Tibial nerve (tissue), 4 donors: ENCODE measurements at regions not wholly inside any gene's neighbourhood (a gene's known extent, or its start where the extent isn't known, plus 50 kb on each side); places are given as distances from the start of the nearest gene placed in this dataset.

ENCODE experiments used
- DNase-seq, 2 donors: peaks; one replicate each; pipeline ENCODE4 v3.0.0-alpha.2; 2019; ENCODE audit warnings: low spot score in 2 of 2
- H3K27ac ChIP-seq, 4 donors: fragments of 200-600 bp; sonication (generic) in 3 of 4; one replicate each; pipeline ENCODE4 v1.5.1; 2017 to 2019; ENCODE audit warnings: mild to moderate bottlenecking in 1 of 4
- H3K27me3 ChIP-seq, 2 donors: fragments of 200-600 bp; sonication (generic) in 1 of 2; one replicate each; pipeline versions ENCODE4 v1.5.1 to v1.6.0; 2017 to 2019
- H3K36me3 ChIP-seq, 3 donors: fragments of 200-600 bp; sonication (generic); one replicate each; pipeline ENCODE4 v1.5.1; 2018 to 2019
- H3K4me1 ChIP-seq, 4 donors: fragments of 200-600 bp; sonication (generic) in 3 of 4; one replicate each; pipeline ENCODE4 v1.5.1; 2017 to 2019
- H3K4me3 ChIP-seq, 4 donors: fragments of 200-600 bp; sonication (generic) in 3 of 4; one replicate each; pipeline ENCODE4 v1.5.1; 2017 to 2019; ENCODE audit warnings: mild to moderate bottlenecking in 1 of 4, moderate library complexity in 1 of 4
- H3K9me3 ChIP-seq, 4 donors: fragments of 200-600 bp; sonication (generic) in 3 of 4; one replicate each; pipeline ENCODE4 v1.5.1; 2017 to 2019
- EP300 ChIP-seq, 2 donors: sonication (generic); formaldehyde crosslinking; IDR thresholded peaks; one replicate each; pipeline ENCODE4 v1.6.1; 2017; ENCODE audit warnings: antibody characterized with exemption in 2 of 2, mild to moderate bottlenecking in 1 of 2
- POLR2A ChIP-seq, 2 donors: fragments of 450-650 bp; IDR thresholded peaks; one replicate each; pipeline ENCODE4 v1.6.1; 2017; ENCODE audit warnings: antibody characterized with exemption in 2 of 2, mild to moderate bottlenecking in 2 of 2, moderate library complexity in 2 of 2
- WGBS, 2 donors: methylation state at CpG; one replicate each; pipeline ENCODE4 v1.1.5; 2018; 5-methylcytosine and 5-hydroxymethylcytosine counted together
- TF ChIP-seq, protein P1 (sequence below), 5 experiments: fragments of 200-600 bp in 3 of 5; fragments of 450-650 bp in 2 of 5; sonication (generic) in 3 of 5; IDR thresholded peaks; one replicate each; pipeline ENCODE4 v1.5.1; 2016 to 2019; ENCODE audit warnings: antibody characterized with exemption in 5 of 5, mild to moderate bottlenecking in 3 of 5, moderate library complexity in 2 of 5

DNA sequence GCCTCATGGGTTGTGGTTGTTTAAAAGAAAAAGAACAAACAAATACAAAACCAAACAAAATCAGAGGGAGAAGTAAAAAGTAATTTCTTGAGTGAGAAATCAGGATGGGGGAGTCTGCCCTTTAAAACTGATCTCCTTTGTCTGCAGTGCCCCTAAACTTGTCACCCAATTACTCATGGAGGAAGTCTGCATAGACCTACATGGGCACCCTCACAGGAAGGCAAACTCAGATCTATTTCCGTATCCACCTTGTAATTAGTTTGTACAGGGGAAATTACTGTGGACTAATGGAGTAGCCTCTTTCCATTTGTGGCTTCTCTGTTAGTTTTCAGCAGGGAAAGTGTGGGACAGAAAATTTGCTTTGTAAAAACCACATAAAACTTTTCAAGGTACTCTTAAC, 600.4 kb downstream of the ADGRL2 start:
- WGBS, 2 donors, result 44 to 63% methylated on average over 1 of the region's 1 CpG
- Histone ChIP-seq H3K27me3 (no peaks in the 10 kb centered on the region), H3K4me3 (no peak overlapping the region), H3K27ac (no peak overlapping the region), H3K4me1 (no peaks in the 10 kb centered on the region), H3K9me3 (no peaks in the 10 kb centered on the region), H3K36me3 (no peaks in the 10 kb centered on the region)
- no peak for DNase-seq
- no peak for TF ChIP-seq POLR2A (IDR thresholded peaks at IDR 0.05)
- TF ChIP-seq, protein P1, sequence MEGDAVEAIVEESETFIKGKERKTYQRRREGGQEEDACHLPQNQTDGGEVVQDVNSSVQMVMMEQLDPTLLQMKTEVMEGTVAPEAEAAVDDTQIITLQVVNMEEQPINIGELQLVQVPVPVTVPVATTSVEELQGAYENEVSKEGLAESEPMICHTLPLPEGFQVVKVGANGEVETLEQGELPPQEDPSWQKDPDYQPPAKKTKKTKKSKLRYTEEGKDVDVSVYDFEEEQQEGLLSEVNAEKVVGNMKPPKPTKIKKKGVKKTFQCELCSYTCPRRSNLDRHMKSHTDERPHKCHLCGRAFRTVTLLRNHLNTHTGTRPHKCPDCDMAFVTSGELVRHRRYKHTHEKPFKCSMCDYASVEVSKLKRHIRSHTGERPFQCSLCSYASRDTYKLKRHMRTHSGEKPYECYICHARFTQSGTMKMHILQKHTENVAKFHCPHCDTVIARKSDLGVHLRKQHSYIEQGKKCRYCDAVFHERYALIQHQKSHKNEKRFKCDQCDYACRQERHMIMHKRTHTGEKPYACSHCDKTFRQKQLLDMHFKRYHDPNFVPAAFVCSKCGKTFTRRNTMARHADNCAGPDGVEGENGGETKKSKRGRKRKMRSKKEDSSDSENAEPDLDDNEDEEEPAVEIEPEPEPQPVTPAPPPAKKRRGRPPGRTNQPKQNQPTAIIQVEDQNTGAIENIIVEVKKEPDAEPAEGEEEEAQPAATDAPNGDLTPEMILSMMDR (IDR thresholded peaks at IDR 0.05), result no peak
- TF ChIP-seq EP300 (IDR thresholded peaks at IDR 0.05), result no peak

DNA sequence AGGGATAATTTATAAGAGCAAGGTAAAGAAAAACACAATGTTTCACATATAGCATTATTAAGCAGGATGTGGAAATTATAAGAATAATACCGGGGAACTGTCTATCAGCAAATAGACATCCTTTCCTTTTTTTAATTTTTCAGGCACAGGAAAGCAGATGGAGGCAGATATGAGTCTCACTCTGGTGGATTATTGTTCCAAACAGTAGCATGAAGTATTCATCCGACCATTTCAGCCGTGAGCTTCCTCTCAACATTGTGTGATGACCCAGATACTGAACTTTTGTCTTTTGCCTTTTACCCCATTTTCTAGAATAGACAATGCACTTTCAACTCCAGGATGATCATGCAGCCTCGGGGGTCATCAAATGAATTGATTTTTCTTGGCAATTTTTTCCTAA, 599.8 kb downstream of the ADGRL2 start:
- Histone ChIP-seq H3K27ac (no peak overlapping the region), H3K4me1 (no peaks in the 10 kb centered on the region), H3K36me3 (no peaks in the 10 kb centered on the region), H3K4me3 (no peak overlapping the region), H3K9me3 (no peaks in the 10 kb centered on the region), H3K27me3 (no peaks in the 10 kb centered on the region)
- TF ChIP-seq POLR2A (IDR thresholded peaks at IDR 0.05) (no peak), EP300 (IDR thresholded peaks at IDR 0.05) (no peak)
- TF ChIP-seq, protein P1 (IDR thresholded peaks at IDR 0.05), result no peak
- 44 to 46% methylated on average over 4 of the region's 4 CpGs for WGBS, 2 donors
- no peak for DNase-seq

DNA sequence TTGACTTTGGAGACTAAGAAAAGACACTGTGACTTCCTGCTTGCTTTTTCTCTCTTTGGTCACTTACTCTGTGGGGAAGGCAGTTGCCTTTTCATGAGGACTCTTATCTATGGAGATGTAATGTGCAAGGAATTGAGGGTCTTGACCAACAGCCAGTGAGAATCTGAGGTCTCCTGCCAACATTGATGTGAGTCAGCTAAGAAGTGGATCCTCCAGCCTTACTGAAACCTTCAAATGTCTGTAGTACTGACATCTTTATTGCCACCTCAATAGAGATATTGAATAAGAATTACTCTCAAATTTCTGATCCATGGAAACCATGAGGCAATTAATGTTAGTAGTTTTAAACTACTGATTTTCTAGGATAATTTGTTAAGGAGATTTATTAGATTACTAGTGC, 598.4 kb downstream of the ADGRL2 start:
- no peak overlapping the region for H3K4me3 ChIP-seq
- TF ChIP-seq POLR2A (IDR thresholded peaks at IDR 0.05) (no peak), EP300 (IDR thresholded peaks at IDR 0.05) (no peak)
- TF ChIP-seq, protein P1 (IDR thresholded peaks at IDR 0.05), result no peak
- no peaks in the 10 kb centered on the region for H3K36me3 ChIP-seq
- no peak overlapping the region for H3K27ac ChIP-seq
- no peaks in the 10 kb centered on the region for H3K4me1 ChIP-seq
- no peak for DNase-seq
- no peaks in the 10 kb centered on the region for H3K27me3 ChIP-seq
- H3K9me3 ChIP-seq, result no peaks in the 10 kb centered on the region

DNA sequence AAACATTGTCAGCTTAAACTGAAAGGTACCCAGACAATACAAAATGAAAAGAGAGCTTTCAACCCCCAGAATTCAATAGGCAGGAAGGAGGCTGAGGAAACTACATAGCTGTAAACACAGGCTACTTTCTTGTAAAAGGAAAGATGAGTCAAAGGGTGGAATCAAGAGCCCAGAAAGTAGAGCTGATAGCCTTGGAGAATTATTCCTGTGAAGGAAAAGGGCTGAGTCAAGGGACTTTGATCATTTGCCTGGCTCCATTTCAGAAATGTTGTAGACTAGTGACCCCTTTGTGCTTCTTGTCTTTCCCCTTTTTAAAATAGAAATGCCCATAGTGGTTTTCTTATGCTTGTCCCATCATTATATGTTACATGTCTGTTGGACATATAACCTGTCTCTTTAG, 597.6 kb downstream of the ADGRL2 start:
- Histone ChIP-seq H3K4me3 (no peak overlapping the region), H3K27me3 (no peaks in the 10 kb centered on the region), H3K36me3 (no peaks in the 10 kb centered on the region), H3K27ac (no peak overlapping the region), H3K4me1 (no peaks in the 10 kb centered on the region), H3K9me3 (no peaks in the 10 kb centered on the region)
- no peak for TF ChIP-seq POLR2A (IDR thresholded peaks at IDR 0.05)
- TF ChIP-seq, protein P1 (IDR thresholded peaks at IDR 0.05), result no peak
- TF ChIP-seq EP300 (IDR thresholded peaks at IDR 0.05), result no peak
- DNase-seq, result no peak

DNA sequence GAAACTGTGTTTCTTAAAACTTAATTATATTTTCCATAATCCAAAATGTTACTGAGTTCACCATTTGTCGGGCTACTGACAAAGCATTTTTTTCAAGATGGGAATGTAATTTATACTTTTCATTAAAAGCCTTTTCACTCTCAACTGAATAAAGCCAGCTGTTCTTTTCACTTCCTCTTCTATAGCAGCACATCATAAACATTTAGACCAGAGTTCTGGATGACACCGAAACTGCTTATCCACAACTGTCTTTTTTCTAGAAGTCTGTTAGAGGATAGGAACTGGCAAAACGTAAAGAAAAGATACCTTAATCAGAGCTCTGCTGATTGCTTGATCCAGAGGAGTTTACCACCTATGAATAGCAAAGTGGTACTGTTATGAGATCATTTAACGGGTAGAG, 594.7 kb downstream of the ADGRL2 start:
- Histone ChIP-seq H3K27me3 (no peaks in the 10 kb centered on the region), H3K4me3 (no peak overlapping the region), H3K36me3 (no peaks in the 10 kb centered on the region), H3K9me3 (no peaks in the 10 kb centered on the region), H3K4me1 (no peaks in the 10 kb centered on the region), H3K27ac (no peak overlapping the region)
- no peak for DNase-seq
- WGBS, 2 donors, result 48% methylated on average over 4 of the region's 4 CpGs
- TF ChIP-seq POLR2A (IDR thresholded peaks at IDR 0.05) (no peak), EP300 (IDR thresholded peaks at IDR 0.05) (no peak)
- TF ChIP-seq, protein P1 (IDR thresholded peaks at IDR 0.05), result no peak
